Endodermal cell (in vitro differentiated cells): ENCODE measurements at regions not wholly inside any gene's neighbourhood (a gene's known extent, or its start where the extent isn't known, plus 50 kb on each side); places are given as distances from the start of the nearest gene placed in this dataset.

Source experiments
- DNase-seq: peaks from one replicate; pipeline ENCODE4 v3.0.0-alpha.2; 2017
- H3K27ac ChIP-seq: 2 replicates; pipeline ENCODE4 v1.5.1; 2013; ENCODE audit warnings: mild to moderate bottlenecking, low read depth, low read length, moderate library complexity
- H3K27me3 ChIP-seq: 2 replicates; pipeline ENCODE4 v1.6.1; 2013; ENCODE audit warnings: mild to moderate bottlenecking, low read length, moderate library complexity; ENCODE audit not compliant: insufficient read depth, control insufficient read depth, poor library complexity, severe bottlenecking
- H3K36me3 ChIP-seq: 2 replicates; pipeline ENCODE4 v1.7.0; 2013; ENCODE audit warnings: mild to moderate bottlenecking, low read length, moderate library complexity; ENCODE audit not compliant: control insufficient read depth, insufficient read depth
- H3K4me1 ChIP-seq: one replicate; pipeline ENCODE4 v1.7.0; 2013; ENCODE audit warnings: low read length; ENCODE audit not compliant: control insufficient read depth, insufficient read depth
- H3K4me3 ChIP-seq: 2 replicates; pipeline ENCODE4 v1.5.1; 2013; ENCODE audit warnings: mild to moderate bottlenecking, low read length, moderate library complexity
- H3K9ac ChIP-seq: 2 replicates; pipeline ENCODE4 v1.6.1; 2013; ENCODE audit warnings: mild to moderate bottlenecking, low read length, moderate library complexity; ENCODE audit not compliant: poor library complexity, severe bottlenecking; ENCODE audit errors: extremely low read depth
- H3K9me3 ChIP-seq: 2 replicates; pipeline ENCODE4 v1.6.1; 2013; ENCODE audit warnings: mild to moderate bottlenecking, low read length, moderate library complexity; ENCODE audit not compliant: control insufficient read depth
- H3K27ac Mint-ChIP-seq: 2 replicates; pipeline ENCODE4 v1.8.0; 2020; ENCODE audit warnings: mixed read lengths
- H3K27me3 Mint-ChIP-seq: 2 replicates; pipeline ENCODE4 v1.8.0; 2021; ENCODE audit warnings: mild to moderate bottlenecking, mixed read lengths; ENCODE audit not compliant: insufficient read depth
- H3K36me3 Mint-ChIP-seq: 2 replicates; pipeline ENCODE4 v1.8.0; 2020; ENCODE audit warnings: low read depth, mixed read lengths
- H3K4me1 Mint-ChIP-seq: 2 replicates; pipeline ENCODE4 v1.8.0; 2020; ENCODE audit warnings: mixed read lengths
- H3K4me3 Mint-ChIP-seq: 2 replicates; pipeline ENCODE4 v1.8.0; 2020; ENCODE audit warnings: mild to moderate bottlenecking, moderate library complexity, mixed read lengths
- H3K9me3 Mint-ChIP-seq: 2 replicates; pipeline ENCODE4 v1.8.0; 2020; ENCODE audit warnings: mild to moderate bottlenecking, mixed read lengths
- WGBS, 2 experiments: methylation state at CpG; one replicate each; pipeline versions ENCODE4 v1.1.5 to v1.1.7; 2013; ENCODE audit warnings: missing lambda C conversion rate in 2 of 2, mixed read lengths in 1 of 2; ENCODE audit not compliant: insufficient coverage in 1 of 2, insufficient read length in 1 of 2; 5-methylcytosine and 5-hydroxymethylcytosine counted together
- TF ChIP-seq, protein P1 (sequence below): fragments of 200-600 bp; sonication (generic); conservative IDR thresholded peaks from 2 replicates; pipeline ENCODE4 v1.5.0; 2021; ENCODE audit warnings: antibody characterized with exemption, mild to moderate bottlenecking

GRCh38 chr10:36345175-36345533 lies 703.1 kb upstream of the FZD8 start:
- Mint-ChIP-seq H3K4me3 (no peak overlapping the region), H3K9me3 (no peaks in the 10 kb centered on the region), H3K4me1 (peaks cover 2% of the 10 kb centered on the region), H3K27ac (no peak overlapping the region), H3K27me3 (peaks cover 3% of the 10 kb centered on the region), H3K36me3 (no peaks in the 10 kb centered on the region)
- Histone ChIP-seq H3K4me3 (no peak overlapping the region), H3K36me3 (no peaks in the 10 kb centered on the region), H3K27ac (no peak overlapping the region), H3K4me1 (no peaks in the 10 kb centered on the region), H3K9ac (no peak overlapping the region), H3K9me3 (no peaks in the 10 kb centered on the region), H3K27me3 (no peaks in the 10 kb centered on the region)
- 100% methylated on average over 1 of the region's 1 CpG; no CpG with 5 or more reads in 1 of the 2 experiments for WGBS, 2 experiments
- TF ChIP-seq, protein P1, sequence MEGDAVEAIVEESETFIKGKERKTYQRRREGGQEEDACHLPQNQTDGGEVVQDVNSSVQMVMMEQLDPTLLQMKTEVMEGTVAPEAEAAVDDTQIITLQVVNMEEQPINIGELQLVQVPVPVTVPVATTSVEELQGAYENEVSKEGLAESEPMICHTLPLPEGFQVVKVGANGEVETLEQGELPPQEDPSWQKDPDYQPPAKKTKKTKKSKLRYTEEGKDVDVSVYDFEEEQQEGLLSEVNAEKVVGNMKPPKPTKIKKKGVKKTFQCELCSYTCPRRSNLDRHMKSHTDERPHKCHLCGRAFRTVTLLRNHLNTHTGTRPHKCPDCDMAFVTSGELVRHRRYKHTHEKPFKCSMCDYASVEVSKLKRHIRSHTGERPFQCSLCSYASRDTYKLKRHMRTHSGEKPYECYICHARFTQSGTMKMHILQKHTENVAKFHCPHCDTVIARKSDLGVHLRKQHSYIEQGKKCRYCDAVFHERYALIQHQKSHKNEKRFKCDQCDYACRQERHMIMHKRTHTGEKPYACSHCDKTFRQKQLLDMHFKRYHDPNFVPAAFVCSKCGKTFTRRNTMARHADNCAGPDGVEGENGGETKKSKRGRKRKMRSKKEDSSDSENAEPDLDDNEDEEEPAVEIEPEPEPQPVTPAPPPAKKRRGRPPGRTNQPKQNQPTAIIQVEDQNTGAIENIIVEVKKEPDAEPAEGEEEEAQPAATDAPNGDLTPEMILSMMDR = no peak
- no peak for DNase-seq

DNA sequence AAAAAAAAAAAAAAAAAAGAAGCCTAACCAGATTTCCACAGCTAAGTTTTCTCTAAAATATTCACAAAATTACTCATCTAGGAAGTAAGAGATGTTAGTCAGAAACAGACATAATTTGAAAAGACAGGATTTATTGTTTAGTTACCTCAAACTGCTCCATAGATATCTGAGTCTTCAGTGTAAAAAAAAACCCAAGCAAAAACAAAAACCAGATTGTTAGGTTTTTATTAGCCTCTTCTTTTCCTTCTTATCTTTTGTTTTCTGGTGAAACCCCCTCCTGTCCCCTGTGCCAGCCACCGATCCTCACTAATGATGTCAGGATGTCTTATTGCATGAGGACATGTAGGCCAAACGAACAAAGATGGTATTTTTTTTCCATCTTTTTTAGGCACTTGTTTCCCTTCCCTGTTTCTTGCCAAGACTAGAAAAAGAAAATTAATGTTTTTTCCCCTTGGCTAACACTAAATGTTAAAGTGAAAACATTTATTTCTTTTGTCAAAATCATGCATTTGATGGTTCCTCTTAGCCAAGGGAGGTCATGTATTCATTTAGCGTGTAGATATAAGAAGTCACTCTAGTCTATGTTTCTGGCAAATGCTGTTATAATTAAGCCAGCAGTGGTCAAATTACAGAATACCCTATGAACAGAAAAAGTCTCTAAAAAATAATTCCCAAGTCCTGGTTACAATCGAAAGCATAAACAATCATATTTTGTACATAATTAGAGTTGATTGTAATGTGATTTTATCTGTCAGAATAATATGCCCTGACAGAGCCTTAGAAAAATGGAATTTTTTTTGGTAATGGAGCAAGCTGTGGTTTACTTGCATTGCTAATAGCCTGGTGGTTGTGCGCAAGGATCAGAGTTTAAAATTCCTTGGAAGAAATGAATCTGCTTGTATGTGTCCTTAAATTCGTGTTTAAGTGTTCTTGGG lies 702.4 kb upstream of the FZD8 start:
- TF ChIP-seq, protein P1 = no peak
- H3K4me1 ChIP-seq = no peaks in the 10 kb centered on the region
- no peaks in the 10 kb centered on the region for H3K27me3 ChIP-seq
- Mint-ChIP-seq H3K9me3 (no peaks in the 10 kb centered on the region), H3K36me3 (no peaks in the 10 kb centered on the region), H3K27ac (no peak overlapping the region), H3K4me3 (no peak overlapping the region), H3K4me1 (peaks cover 1% of the 10 kb centered on the region), H3K27me3 (peaks cover 3% of the 10 kb centered on the region)
- no peak overlapping the region for H3K4me3 ChIP-seq
- no peak for DNase-seq
- WGBS, 2 experiments = 81 to 100% methylated on average over 3 to 6 of the region's 6 CpGs
- H3K9me3 ChIP-seq = no peaks in the 10 kb centered on the region
- no peak overlapping the region for H3K27ac ChIP-seq
- no peaks in the 10 kb centered on the region for H3K36me3 ChIP-seq
- H3K9ac ChIP-seq = no peak overlapping the region

DNA sequence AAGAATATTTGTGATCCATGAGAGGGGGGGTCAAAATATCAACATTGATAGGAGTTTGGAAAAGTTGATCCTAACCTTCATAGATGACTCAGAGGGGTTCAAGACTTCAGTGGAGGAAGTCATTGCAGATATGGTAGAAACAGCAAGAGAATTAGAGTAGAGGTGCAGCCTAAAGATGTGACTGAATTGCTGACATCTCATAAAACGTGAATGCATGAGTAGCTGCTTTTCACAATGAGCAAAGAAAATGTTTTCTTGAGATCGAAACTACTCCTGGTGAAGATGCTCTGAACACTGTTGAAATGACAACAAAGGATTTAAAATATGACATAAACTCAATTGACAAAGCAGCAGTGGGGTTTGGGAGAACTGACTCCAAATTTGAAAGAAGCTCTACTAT lies 700.7 kb upstream of the FZD8 start:
- no peaks in the 10 kb centered on the region for H3K9me3 ChIP-seq
- no peak overlapping the region for H3K9ac ChIP-seq
- H3K4me1 ChIP-seq = no peaks in the 10 kb centered on the region
- Mint-ChIP-seq H3K27ac (no peak overlapping the region), H3K4me1 (no peaks in the 10 kb centered on the region), H3K27me3 (peaks cover 5% of the 10 kb centered on the region), H3K36me3 (no peaks in the 10 kb centered on the region), H3K4me3 (no peak overlapping the region), H3K9me3 (no peaks in the 10 kb centered on the region)
- no peak overlapping the region for H3K27ac ChIP-seq
- WGBS, 2 experiments = 56 to 78% methylated on average over 2 of the region's 2 CpGs
- no peak overlapping the region for H3K4me3 ChIP-seq
- DNase-seq = no peak
- H3K36me3 ChIP-seq = no peaks in the 10 kb centered on the region
- TF ChIP-seq, protein P1 = no peak
- H3K27me3 ChIP-seq = no peaks in the 10 kb centered on the region
